GM21786 (cell line): ENCODE measurements at regions not wholly inside any gene's neighbourhood (a gene's known extent, or its start where the extent isn't known, plus 50 kb on each side); places are given as distances from the start of the nearest gene placed in this dataset.
"Not testable (repeated sequence)": the region's sequence is repeated elsewhere in the genome, so short reads cannot be mapped to it uniquely, and the experiment has no call there.

ENCODE experiments used
- ATAC-seq: cut with Tn5 transposase; IDR thresholded peaks from one replicate; pipeline ENCODE4 v1.9.1; 2021; ENCODE audit not compliant: unreplicated experiment

DNA sequence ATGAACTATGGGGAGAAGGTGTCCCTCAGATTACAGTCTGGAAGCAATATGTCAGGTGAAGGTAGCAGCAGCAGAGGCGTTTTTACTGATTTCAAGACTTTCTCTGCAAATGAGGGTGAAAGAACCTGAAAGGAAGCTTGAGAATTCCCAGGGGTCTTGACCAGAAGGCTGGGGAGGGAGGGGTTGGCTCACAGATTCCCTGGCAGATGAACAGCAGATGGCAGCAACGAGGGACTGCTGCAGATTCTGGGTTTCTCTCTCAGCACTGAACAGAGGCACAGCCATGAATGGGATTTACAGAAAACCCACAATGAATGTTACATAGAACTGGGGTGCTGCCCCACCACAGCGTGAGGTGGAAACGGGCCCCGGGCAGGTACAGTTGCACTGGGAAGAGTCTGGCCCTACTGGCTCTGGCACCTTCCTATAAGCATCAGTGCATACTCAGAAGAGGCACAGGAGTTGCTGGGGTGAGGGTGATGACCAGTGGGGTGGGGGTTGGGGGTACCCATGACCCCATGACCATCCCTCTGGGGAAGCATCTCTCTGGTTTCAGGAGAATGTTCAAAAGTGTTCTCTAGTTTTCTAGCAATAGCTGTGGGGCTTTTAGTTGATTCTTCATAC, 317.8 kb downstream of the SH2D4B start:
- ATAC-seq: peak; percentile 68

DNA sequence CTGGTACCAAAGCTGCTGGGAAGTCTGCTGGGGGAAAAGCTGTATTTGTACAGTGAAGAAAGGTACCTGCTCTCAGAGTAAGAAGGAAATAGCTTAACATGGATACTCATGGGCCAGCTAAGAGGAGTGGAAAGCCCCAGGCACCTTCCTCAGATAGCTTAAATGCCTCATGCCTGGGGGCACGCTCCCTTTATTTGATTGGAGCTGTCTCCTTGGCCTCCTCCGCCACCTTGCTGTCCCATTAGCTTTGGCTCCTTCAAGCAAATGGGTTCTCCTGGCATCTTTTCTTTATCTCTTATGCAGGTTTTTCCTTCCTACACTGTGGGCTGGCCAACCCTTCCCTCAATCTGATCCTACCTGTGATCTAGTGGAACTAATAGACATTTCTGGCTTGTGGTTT, 318.5 kb downstream of the SH2D4B start:
- ATAC-seq: no peak

DNA sequence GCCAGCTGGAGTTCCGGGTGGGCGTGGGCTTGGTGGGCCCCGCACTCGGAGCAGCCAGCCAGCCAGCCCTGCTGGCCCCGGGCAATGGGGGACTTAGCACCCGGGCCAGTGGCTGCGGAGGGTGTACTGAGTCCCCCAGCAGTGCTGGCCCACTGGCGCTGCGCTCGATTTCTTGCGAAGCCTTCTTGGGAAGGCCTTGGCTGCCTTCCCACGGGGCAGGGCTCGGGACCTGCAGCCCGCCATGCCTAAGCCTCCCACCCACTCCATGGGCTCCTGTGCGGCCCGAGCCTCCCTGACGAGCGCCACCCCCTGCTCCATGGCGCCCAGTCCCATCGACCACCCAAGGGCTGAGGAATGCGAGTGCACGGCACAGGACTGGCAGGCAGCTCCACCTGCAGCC, 321.6 kb downstream of the SH2D4B start:
- not testable (repeated sequence) for ATAC-seq

DNA sequence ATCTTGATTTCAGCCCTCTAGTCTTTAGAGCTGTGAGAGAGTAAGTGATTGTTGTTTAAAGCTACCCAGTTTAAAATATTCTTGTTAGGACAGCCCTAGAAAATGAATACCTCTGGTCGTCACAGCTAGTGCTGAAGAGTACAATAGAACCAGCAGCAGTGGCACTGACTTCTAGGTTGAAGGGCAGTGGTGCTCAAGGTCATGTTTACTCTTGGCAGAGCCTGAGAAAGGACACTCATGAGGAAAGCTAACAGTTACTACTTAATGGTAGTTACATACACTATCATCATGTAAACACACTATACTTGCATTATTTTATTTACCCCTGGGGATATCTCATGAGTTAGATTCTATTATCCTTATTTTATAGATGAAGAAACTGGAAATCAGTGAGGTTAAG, 323.0 kb downstream of the SH2D4B start:
- ATAC-seq: no peak

DNA sequence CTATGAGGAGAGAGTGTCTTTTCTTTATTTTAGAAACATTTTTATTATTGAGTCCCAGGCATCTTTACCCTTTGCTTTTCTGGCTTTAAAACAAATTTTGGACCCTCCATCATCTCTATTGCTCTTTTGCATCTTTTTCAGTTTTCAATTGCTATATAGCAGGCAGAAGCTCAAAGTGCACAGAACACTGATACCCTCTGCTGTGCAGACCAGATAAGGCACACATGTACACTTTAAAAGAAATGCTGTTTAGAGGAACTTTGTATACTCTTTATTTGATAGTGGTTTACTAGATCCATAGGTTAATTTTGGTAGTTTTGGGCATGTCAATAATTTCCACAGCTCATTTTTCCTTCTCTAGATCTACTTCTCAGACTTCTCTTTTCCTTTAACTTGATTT, 324.2 kb downstream of the SH2D4B start:
- no peak for ATAC-seq

DNA sequence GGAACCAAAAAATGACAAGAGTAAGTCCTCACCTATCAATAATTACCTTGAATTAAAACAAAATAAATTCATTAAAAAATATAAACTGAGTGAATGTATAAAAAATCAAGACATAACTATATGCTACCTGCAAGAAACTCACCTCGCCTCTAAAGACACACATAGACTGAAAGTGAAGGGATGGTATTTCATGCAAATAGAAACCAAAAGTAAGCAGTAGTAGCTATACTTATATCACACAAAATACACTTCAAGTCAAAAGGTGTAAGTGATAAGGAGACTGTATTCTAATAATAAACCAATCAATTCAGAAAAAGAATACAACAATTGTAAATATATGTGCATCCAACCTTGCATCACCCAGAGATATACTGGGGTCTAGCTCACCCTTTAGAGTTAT, 332.6 kb downstream of the SH2D4B start:
- peak; percentile 93 for ATAC-seq

DNA sequence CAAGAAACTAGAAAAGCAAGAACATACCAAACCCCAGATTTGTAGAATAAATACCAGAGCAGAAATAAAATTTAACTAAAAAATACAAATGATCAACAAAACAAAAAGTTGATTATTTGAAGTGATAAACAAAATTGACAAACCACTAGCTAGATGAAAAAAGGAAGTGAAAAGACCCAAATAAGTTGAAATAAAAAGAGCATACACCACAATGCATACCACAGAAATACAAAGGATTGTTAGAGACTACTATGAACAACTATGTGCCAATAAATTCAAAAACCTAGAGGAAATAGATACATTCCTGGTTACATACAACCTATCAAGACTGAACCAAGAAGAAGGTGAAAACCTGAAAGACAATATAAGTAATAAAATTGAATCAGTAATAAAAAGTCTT, 333.4 kb downstream of the SH2D4B start:
- ATAC-seq: peak; percentile 69

DNA sequence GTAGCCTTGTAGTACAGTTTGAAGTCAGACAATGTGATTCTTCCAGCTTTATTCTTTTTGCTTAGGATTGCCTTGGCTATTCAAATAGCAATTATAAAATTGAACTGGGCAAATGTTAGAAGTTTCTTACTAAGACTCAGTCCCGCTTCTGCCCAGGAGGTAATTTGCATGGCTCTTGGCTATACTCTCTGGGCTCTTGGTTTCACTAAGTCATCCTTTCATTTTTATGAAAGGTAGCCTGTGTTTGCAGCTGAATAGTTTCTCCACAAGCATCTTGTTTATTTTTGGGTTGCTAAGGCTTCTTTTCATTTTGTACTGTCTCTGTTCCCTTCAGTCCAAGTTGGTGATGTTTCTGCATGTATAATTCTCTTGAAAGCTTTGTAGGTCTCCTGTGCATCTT, 340.6 kb downstream of the SH2D4B start:
- no peak for ATAC-seq

DNA sequence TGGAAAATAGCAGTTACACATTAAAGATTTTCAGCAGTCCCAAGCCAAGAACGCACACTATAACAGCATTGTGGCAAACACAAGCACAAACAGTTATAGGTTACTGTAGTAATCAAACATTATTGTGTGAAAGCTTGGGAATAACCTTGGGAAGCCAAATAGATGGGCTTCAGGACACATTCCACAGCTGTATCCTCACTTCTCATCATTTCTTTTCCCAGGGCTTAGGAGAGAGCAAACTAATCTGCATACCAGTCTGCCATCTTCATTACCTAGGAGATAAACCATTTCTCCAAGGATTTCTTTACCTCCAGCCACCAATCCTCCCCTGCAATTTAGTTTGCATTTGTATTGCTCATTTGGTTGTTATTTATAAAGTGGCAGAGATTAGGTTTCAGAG, 352.4 kb downstream of the SH2D4B start:
- ATAC-seq: no peak

DNA sequence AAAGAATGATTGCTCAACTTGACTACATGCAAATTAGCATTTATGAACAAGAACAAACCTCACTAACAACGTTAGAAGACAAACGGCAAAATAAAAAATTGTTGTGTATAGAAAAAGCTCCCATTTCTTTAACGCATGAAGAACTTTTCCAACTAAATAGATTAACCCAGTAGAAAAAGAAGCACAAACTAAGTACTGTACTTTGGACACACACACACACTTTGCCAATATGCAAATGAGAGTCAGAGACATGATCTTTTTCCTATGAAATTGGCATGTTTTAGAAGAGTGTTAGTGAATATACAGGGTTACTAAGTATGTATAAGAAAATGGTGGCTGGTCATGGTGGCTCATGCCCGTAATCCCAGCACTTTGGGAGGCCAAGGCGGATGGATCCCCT, 355.6 kb downstream of the SH2D4B start:
- no peak for ATAC-seq

DNA sequence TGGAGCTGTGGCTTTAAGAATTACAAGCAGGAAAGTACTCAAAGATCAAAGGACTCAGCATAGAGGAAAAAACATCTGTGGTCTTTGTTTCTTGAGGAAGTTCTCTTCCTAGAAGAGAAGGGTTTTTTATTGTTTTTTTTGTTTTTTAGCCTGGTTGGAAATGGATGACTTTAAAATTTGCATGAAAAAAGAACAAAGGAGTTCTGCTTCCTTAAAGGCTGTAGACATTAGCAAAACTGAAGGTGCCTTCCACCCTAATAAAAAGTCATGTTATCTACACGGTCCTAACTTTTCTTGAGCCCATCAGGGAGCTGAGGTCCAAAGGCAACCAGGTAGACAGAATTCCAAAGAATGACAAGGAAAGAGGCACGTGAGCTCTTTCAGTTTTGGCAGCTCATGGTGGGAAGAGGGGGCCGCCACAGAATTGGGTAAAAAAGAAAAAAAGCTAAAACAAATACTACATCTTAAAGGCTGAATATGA, 356.6 kb downstream of the SH2D4B start:
- ATAC-seq: no peak

DNA sequence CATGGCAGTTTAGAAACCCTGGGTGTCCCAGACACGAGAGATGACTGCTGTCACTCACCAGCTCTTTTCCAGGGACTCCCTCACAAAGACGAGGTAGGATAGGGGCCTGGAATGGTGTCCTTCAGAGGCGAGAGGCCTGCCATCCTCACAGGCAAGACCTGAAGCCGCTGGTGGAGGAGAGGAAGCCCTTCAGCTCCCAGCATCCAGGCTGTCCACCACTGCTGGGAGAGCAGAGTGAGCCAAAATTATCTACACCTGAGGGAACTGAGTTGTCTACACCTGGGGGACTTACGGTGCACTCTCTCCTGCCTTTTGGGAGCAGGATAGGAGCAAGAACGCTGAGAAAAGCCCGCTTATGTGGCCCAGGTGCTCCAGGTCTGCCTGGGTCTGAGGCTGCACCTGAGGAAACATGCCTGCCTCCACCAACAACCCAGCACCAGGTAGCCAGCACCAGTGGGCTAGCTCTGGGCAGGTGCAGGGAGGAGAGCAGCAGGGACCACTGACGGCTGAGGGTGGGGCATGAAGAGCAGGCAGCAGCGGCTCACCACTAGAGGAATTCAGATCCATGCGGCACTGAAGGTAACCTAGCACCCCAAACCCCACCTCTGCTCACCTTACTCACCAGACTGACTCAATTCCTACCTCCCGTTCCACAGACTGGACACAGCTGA, 357.2 kb downstream of the SH2D4B start:
- ATAC-seq: no peak

DNA sequence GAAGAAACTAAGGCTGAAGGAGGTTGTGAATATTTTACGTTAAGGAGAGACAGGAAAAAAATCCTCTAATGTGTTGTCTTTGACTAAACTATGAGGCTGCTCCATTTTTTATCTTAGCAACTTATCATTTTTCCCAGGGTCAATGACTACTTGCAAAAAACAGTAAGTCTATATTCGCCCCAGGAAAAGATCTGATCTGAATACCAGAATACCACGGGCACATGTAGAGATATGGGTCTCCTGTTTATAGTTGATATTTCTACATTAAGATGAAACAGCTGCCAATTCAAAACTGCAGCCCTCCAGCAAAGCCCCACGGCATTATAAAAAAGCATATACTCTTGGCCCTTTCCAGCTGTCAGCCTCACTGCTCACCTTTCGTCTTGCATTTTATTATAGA, 358.4 kb downstream of the SH2D4B start:
- ATAC-seq: no peak

DNA sequence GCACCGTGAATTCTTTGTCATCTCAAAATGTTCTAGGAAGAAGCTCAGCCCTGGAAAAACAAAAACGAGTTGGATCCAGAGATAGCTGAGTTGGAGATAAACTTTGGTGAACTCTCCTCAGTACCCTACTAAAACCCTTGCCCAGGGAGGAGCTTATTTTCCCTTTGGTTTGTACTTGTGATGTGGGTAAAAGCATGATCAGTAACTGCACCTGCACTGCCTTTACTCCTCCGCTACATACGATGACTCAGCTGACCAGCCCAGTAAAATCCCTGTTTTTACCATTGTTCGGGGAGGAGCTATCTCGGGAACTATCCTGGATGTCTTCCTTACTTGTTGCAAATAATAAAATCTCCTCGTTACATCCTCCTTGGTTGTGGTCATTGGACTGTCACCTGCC, 359.3 kb downstream of the SH2D4B start:
- no peak for ATAC-seq

DNA sequence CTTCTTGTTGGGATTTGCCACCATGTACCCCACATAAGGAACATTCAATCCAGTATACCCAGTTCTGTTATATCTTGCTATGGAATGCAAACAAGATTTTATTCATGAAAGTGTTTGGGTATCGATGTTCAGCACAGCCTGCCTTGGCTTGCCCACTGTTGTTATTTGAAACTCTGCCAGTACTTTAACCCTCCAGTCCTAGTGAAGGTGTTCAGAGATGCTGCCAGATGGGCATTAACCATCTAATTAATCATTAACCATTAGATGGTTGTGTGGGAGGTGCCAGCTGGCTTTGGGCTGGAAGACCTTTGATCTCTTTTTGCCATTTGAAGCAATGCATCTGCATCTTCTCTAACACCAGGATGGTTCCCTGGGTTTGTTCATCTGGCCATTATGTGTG, 363.0 kb downstream of the SH2D4B start:
- ATAC-seq: peak; percentile 62

DNA sequence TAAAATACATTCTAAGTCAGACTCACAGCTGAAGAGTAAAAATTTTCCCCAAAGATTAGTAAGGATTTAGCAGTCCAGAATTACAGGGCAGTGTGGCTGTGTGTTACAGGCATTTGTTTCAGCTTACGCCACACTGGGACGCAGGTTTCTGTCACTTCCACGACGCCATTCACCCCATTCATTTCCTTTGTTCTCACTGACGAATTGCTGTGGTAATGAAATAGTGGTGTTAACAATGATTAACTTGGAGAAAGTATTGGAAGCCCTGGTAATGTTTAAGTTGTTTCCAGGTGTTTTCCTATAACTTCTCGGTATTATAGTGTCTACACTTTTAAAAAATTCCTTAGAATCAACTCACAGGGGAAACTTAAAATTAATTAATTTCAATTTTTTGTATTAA, 370.9 kb downstream of the SH2D4B start:
- no peak for ATAC-seq

DNA sequence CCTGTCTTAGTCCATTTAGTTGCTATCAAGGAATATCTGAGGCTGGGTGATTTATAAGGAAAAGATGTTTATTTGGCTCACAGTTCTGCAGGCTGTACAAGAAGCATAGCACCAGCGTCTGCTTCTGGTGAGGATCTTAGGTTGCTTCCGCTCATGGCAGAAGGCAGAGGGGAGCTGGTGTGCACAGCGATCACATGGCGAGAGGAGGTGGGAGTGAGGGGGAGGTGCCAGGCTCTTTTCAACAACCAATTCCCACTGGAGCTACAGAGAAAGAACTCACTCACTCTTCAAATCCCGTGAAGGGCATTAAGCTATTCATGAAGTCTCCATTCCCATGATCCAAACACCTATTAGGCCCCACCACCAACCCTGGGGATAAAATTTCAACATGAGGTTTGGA, 371.6 kb downstream of the SH2D4B start:
- no peak for ATAC-seq

DNA sequence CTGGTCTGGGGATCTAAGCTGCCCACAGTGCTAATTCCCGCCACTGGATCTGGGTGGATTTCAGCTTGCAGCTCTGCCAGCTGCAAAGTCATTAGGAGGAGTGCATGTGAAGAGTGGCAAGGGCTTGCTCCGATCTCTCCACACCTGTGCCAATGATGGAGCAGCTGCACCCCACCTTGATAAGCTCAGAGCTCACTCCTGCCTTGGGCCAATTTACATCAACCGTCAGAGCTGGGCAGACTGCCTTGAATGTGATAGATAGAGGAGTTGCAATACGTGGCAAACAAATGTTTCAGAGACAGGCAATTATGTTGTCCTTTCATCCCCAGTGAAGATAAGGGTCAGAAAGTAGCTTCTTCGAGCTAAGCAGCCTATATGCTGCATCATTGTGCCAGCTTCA, 379.9 kb downstream of the SH2D4B start:
- no peak for ATAC-seq

DNA sequence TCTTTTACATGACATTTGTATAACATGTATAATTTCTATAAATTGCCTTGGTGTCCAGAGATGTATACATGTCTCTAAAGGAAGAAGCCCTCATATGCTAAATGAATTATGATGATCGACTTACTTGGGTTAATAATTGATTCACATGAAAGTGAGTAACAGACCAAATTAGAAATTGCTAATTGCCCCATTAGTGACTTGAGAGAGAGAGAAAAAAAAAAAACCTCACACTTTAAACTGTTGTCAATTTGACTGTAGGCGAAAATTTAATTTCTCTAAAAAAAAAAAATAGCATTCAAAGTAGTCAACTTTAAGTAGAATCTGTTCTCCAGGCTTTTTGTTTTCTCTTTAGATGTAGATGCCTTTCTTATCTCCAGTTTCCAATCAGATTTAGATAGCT, 383.3 kb downstream of the SH2D4B start:
- ATAC-seq: no peak

DNA sequence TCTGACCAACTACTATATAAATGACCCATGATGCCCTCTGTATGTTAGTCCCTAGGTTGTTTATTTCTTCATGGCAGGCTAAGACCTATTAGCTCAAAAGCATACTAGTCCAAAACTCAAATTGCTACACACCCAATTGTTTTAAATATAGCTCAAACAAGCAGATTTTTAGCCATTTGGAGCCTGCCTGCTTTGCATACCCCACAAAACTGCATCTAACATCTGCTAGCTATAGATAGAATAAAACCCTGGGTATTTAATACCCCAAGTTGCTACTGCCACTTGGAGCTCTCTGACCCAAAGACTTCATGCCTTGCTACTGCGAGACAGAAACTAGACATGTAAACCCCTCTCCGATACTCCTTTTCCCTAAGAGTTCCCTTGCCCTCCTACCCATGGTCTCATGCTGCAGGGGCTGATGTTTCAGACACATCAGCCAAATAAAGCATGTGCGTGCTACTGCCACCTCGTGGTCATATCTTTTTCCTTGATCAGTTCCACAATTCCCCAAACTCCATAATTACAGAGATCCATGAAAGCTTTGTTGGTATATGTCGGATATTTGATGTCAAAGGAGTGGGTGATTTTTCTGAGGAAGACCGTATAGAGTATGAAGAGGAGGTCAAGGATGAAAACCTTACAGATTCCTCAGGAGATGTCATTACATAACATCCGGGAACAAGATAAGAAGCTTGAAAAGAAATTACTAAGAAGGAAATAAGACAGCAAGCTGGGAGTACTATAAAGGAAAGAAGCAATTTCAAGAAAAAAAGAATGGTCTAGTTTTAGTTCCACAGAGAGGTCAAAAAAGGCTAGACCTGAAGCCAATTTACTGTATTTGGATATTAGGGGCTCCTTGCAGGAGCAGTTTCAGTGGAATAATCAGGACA, 386.6 kb downstream of the SH2D4B start:
- no peak for ATAC-seq

DNA sequence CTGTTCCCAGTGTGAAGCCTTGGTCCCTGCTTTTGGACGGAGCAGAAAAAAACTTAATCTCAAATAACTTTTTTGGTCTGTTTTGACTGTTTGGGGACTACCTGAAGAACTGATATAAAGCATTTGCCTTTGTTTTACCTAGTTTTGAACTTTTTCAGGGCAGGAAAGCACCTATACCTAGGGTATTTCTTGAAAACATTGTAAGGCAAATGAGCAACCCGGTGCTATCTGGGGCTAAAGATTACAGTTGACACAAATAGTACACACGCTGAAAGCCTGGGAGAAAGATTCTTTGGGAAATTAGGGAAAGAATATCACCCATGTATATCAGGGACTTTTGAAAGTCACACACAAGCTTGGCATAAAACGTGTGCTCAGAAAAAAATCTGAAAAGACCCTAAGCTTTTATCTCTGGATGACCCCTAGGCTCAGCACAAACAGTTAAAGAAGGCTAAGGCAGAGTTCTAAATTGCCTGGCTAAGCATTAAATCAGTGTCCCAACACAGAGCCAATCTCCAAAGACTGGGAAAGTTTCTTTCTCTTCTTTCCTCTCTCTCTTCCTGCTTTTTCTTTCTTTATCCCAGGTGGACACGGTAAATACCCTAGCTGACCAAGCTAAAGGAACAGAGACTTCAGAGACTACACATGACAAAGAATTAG, 389.8 kb downstream of the SH2D4B start:
- ATAC-seq: no peak
